ENCODE measurements at regions not wholly inside any gene's neighbourhood (a gene's known extent, or its start where the extent isn't known, plus 50 kb on each side); places are given as distances from the start of the nearest gene placed in this dataset.

DNA sequence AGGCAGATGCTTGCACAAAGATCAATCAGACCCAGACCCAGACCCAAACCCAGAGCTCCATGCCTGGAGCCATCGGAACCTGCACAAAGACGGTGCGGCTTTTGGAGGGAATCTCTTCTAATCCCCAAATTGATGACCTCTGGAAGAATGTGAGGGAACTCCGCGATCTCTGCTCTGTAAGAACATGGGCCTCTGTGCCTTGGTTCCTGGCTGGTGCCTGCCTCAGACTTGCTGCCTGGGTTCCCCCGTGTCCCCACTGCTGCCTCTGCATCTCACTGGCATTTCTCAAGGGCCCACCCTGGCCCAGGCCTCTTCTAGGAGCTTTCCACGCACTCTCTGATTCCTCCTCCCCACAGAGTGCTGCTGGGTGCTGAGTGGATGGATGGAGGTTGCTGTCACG is 1044.4 kb downstream of the TBC1D22A start:
- TF ChIP-seq, protein P1, sequence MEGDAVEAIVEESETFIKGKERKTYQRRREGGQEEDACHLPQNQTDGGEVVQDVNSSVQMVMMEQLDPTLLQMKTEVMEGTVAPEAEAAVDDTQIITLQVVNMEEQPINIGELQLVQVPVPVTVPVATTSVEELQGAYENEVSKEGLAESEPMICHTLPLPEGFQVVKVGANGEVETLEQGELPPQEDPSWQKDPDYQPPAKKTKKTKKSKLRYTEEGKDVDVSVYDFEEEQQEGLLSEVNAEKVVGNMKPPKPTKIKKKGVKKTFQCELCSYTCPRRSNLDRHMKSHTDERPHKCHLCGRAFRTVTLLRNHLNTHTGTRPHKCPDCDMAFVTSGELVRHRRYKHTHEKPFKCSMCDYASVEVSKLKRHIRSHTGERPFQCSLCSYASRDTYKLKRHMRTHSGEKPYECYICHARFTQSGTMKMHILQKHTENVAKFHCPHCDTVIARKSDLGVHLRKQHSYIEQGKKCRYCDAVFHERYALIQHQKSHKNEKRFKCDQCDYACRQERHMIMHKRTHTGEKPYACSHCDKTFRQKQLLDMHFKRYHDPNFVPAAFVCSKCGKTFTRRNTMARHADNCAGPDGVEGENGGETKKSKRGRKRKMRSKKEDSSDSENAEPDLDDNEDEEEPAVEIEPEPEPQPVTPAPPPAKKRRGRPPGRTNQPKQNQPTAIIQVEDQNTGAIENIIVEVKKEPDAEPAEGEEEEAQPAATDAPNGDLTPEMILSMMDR (IDR thresholded peaks at IDR 0.05): no peak
- TF ChIP-seq POLR2AphosphoS5 (IDR thresholded peaks at IDR 0.05) (no peak), EP300 (IDR thresholded peaks at IDR 0.05) (no peak), POLR2A (IDR thresholded peaks at IDR 0.05) (no peak)
